Endothelial cell of umbilical vein (primary cell): ENCODE measurements at regions not wholly inside any gene's neighbourhood (a gene's known extent, or its start where the extent isn't known, plus 50 kb on each side); places are given as distances from the start of the nearest gene placed in this dataset.

Experiments
- BruUV-seq: library from RNA; stranded (reverse); fragments of 400-500 nt; replicated peaks from 2 replicates; lab custom pipeline; 2021; lab: Mats Ljungman, UMichigan
- CTCF ChIA-PET: fragments of 300-600, 350-600 bp; sonication (Branson Sonifier 250); formaldehyde crosslinking; loops from one replicate; lab custom pipeline; 2021; ENCODE audit warnings: antibody characterized with exemption, inconsistent platforms; lab: Charles Lee
- POLR2A ChIA-PET: fragments of 300-600, 350-600 bp; sonication (Branson Sonifier 250); formaldehyde crosslinking; loops from one replicate; lab custom pipeline; 2021; ENCODE audit warnings: antibody characterized with exemption, inconsistent platforms; lab: Charles Lee
- DNase-seq: peaks from one replicate; pipeline ENCODE4 v3.0.0-alpha.2; 2011; ENCODE audit warnings: low read depth, low spot score
- FAIRE-seq: peaks from 2 replicates; lab custom pipeline; 2011; peaks lifted over from hg19 to GRCh38; lab: Jason Lieb, UNC
- H2AFZ ChIP-seq: 2 replicates; pipeline ENCODE4 v1.6.0; 2012; ENCODE audit warnings: low read depth, low read length, control low read depth, inconsistent platforms
- H3K27ac ChIP-seq: 2 replicates; pipeline ENCODE4 v1.5.1; 2011; ENCODE audit warnings: low read depth, mild to moderate bottlenecking, control low read depth, low read length, moderate library complexity; ENCODE audit not compliant: insufficient read depth
- H3K27me3 ChIP-seq, 2 experiments: 2 replicates each; pipeline versions ENCODE4 v1.6.0 to v1.6.1; 2011; ENCODE audit warnings: low read length in 2 of 2, mixed read lengths in 1 of 2; ENCODE audit not compliant: control insufficient read depth in 2 of 2, insufficient read depth in 2 of 2
- H3K36me3 ChIP-seq, 2 experiments: 2 replicates in 1 of 2; 3 replicates in 1 of 2; pipeline ENCODE4 v1.5.1; 2011; ENCODE audit warnings: low read length in 2 of 2, mild to moderate bottlenecking in 1 of 2, moderate library complexity in 1 of 2; ENCODE audit not compliant: control insufficient read depth in 2 of 2, insufficient read depth in 2 of 2; ENCODE audit errors: extremely low read depth in 1 of 2
- H3K4me1 ChIP-seq: 3 replicates; pipeline ENCODE4 v1.5.1; 2011; ENCODE audit warnings: mild to moderate bottlenecking, low read length; ENCODE audit not compliant: control insufficient read depth, insufficient read depth; ENCODE audit errors: extremely low read depth
- H3K4me2 ChIP-seq: 2 replicates; pipeline ENCODE4 v1.6.1; 2011; ENCODE audit warnings: low read length, control low read depth, mixed read lengths; ENCODE audit not compliant: insufficient read depth
- H3K4me3 ChIP-seq, 3 experiments: fragments of 200-600 bp in 1 of 3; sonication (generic), shearing (Covaris generic) in 1 of 3; replicated peaks in 1 of 3; 2 replicates each; pipeline ENCODE4 v1.5.1; 2011 to 2016; ENCODE audit warnings: control low read depth in 3 of 3, low read length in 3 of 3, mild to moderate bottlenecking in 2 of 3, inconsistent platforms in 1 of 3, low read depth in 1 of 3, moderate library complexity in 1 of 3; ENCODE audit not compliant: insufficient read depth in 1 of 3
- H3K79me2 ChIP-seq: 2 replicates; pipeline ENCODE4 v1.6.0; 2012; ENCODE audit warnings: low read length, inconsistent platforms; ENCODE audit not compliant: control insufficient read depth, insufficient read depth
- H3K9ac ChIP-seq: replicated peaks from 2 replicates; pipeline ENCODE3; 2011; ENCODE audit warnings: low read length, control low read depth; ENCODE audit not compliant: insufficient read depth; ENCODE audit errors: extremely low read depth
- H3K9me1 ChIP-seq: replicated peaks from 3 replicates; pipeline ENCODE4 v1.6.0; 2011; ENCODE audit warnings: mild to moderate bottlenecking, low read length; ENCODE audit not compliant: control insufficient read depth, insufficient read depth; ENCODE audit errors: extremely low read depth
- H3K9me3 ChIP-seq: replicated peaks from 2 replicates; pipeline ENCODE4 v1.5.1; 2012; ENCODE audit warnings: low read length, inconsistent platforms; ENCODE audit not compliant: control insufficient read depth, insufficient read depth
- H4K20me1 ChIP-seq: replicated peaks from 2 replicates; pipeline ENCODE3; 2011; ENCODE audit warnings: mild to moderate bottlenecking, low read length; ENCODE audit not compliant: control insufficient read depth, insufficient read depth; ENCODE audit errors: extremely low read depth
- CTCF ChIP-seq, 2 donors: IDR thresholded peaks; 1 replicate in 1 of 2; 2 replicates in 1 of 2; pipeline ENCODE4 v1.5.1; 2011; ENCODE audit warnings: low read length in 2 of 2, mild to moderate bottlenecking in 2 of 2, moderate library complexity in 2 of 2, control low read depth in 1 of 2, inconsistent platforms in 1 of 2, low read depth in 1 of 2; ENCODE audit not compliant: insufficient read depth in 1 of 2; ENCODE audit errors: extremely low read depth in 1 of 2
- EZH2 ChIP-seq: IDR thresholded peaks from 2 replicates; pipeline ENCODE4 v1.6.1; 2012; ENCODE audit warnings: borderline replicate concordance, low read depth, mild to moderate bottlenecking, moderate library complexity, low read length, inconsistent platforms; ENCODE audit not compliant: severe bottlenecking
- GATA2 ChIP-seq: IDR thresholded peaks from 2 replicates; pipeline ENCODE4 v1.7.0; 2011; ENCODE audit warnings: low read depth, mild to moderate bottlenecking, moderate library complexity, mixed read lengths, low read length; ENCODE audit not compliant: insufficient read length, insufficient read depth
- MAX ChIP-seq: IDR thresholded peaks from 2 replicates; pipeline ENCODE4 v1.6.1; 2011; ENCODE audit not compliant: insufficient read depth, insufficient read length
- POLR2A ChIP-seq: IDR thresholded peaks from 2 replicates; pipeline ENCODE4 v1.6.1; 2012; ENCODE audit warnings: low read depth, mild to moderate bottlenecking, control low read depth, low read length
- dilution Hi-C: fragments of 300-500 bp; cut with MboI; formaldehyde crosslinking; loops from one replicate; pipeline ENCODE4 v1.15.0; 2019; ENCODE audit warnings: low sequenced_read_pairs; ENCODE audit not compliant: extremely low pct_ligation_motif_present
- intact Hi-C: fragments of 100-400 bp; cut with micrococcal nuclease; formaldehyde crosslinking; loops from one replicate; pipeline ENCODE4 v1.10.0; 2022

DNA sequence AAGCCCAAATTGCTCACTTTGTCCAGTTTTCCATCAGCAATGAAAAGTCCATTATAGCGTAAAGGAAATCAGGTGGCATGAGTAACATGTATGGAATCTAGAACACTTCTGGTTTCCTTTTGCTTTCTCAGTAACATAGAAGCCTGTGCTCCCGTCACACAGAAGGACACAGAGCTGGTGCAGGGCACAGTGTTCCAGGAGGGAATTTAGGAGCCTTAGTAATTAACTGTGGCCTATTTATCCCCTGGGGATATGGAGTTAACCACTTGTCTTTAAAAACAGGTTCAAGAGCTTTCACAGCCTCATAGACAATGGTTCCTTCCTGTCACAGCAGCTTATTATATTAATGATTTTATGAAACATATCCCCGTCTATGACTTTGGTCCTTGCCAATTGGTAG is 189.9 kb downstream of the NEBL start:
- no peaks in the 10 kb centered on the region for H4K20me1 ChIP-seq
- H3K36me3 ChIP-seq: no peaks in the 10 kb centered on the region
- DNase-seq (no peak), FAIRE-seq (no peak)
- H3K27me3 ChIP-seq: no peaks in the 10 kb centered on the region
- dilution Hi-C loops (no loop called here), intact Hi-C loops (no loop called here)
- H3K9me3 ChIP-seq: peaks cover 1% of the 10 kb centered on the region
- POLR2A ChIA-PET: no interaction called here
- no peak overlapping the region for H3K4me2 ChIP-seq
- H2AFZ ChIP-seq: no peak overlapping the region
- BruUV-seq: no TSS peak
- no peak overlapping the region for H3K9ac ChIP-seq
- H3K4me1 ChIP-seq: no peaks in the 10 kb centered on the region
- TF ChIP-seq GATA2: no peak
- TF ChIP-seq EZH2: no peak
- TF ChIP-seq CTCF (IDR thresholded peaks at IDR 0.05; ENCODE audit: extremely low read depth in 1 of 2, insufficient read depth in 1 of 2, low read depth in 1 of 2, low read length in 2 of 2): no peak
- no peak for TF ChIP-seq POLR2A
- no peak for TF ChIP-seq MAX
- no peak overlapping the region for H3K27ac ChIP-seq
- CTCF ChIA-PET: no interaction called here
- H3K79me2 ChIP-seq: no peaks in the 10 kb centered on the region
- H3K4me3 ChIP-seq: no peak overlapping the region
- no peaks in the 10 kb centered on the region for H3K9me1 ChIP-seq

- Histone ChIP-seq H3K9me1 (no peaks in the 10 kb centered on the region), H3K9ac (no peak overlapping the region), H3K9me3 (peaks cover 2% of the 10 kb centered on the region), H3K4me1 (no peaks in the 10 kb centered on the region), H3K36me3 (no peaks in the 10 kb centered on the region), H4K20me1 (no peaks in the 10 kb centered on the region), H3K27ac (no peak overlapping the region), H2AFZ (no peak overlapping the region), H3K4me3 (no peak overlapping the region), H3K4me2 (no peak overlapping the region), H3K27me3 (no peaks in the 10 kb centered on the region), H3K79me2 (no peaks in the 10 kb centered on the region)
- DNase-seq: no peak
- dilution Hi-C loops: no loop called here
- no peak for FAIRE-seq
- intact Hi-C loops: no loop called here
- no peak for TF ChIP-seq MAX
- no peak for TF ChIP-seq POLR2A
- ChIA-PET CTCF (no interaction called here), POLR2A (no interaction called here)
- BruUV-seq: no TSS peak
These were observed 198.3 kb downstream of the NEBL start for GRCh38 chr10:20698837-20699236.
